GM12872 (cell line): ENCODE measurements at regions not wholly inside any gene's neighbourhood (a gene's known extent, or its start where the extent isn't known, plus 50 kb on each side); places are given as distances from the start of the nearest gene placed in this dataset.

Source experiments
- TF ChIP-seq, protein P1 (sequence below): IDR thresholded peaks from 3 replicates; pipeline ENCODE4 v1.5.1; 2011; ENCODE audit warnings: low read depth, mild to moderate bottlenecking, low read length, moderate library complexity; ENCODE audit not compliant: insufficient read depth

DNA sequence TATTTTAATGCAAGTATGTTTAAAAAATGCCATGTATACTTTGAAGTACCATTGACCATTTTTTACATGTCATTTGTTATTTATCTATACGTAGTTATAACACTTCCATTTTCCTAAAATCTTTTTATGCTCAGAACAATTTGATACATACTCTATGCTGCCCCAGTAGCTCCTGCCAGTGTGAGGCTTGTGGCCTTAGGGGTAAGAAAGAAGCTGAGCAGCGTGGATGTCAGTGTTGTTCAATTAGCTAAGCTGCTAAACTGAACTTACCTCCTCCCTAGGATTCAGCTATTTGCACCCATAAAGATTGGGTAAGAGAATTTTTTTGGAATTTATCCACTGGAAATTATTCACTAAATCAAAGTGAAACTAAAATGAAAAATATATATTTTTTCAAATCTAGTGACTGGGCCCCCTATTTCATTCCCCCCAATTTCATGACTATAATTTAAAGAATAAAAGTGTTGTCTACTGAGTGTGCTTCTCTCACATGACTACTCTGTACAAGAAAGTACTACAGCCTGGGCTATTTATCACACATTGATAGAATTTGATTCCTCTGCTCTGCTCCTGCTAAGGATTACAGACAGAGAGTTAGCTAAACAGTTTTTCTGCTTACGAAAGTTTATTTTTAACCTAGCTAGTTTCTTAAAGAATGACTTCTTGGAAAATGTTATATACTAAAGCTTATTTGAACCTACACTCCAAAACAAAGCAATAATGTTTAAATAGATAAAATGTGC lies 1030.3 kb upstream of the ADGRL4 start:
- TF ChIP-seq, protein P1, sequence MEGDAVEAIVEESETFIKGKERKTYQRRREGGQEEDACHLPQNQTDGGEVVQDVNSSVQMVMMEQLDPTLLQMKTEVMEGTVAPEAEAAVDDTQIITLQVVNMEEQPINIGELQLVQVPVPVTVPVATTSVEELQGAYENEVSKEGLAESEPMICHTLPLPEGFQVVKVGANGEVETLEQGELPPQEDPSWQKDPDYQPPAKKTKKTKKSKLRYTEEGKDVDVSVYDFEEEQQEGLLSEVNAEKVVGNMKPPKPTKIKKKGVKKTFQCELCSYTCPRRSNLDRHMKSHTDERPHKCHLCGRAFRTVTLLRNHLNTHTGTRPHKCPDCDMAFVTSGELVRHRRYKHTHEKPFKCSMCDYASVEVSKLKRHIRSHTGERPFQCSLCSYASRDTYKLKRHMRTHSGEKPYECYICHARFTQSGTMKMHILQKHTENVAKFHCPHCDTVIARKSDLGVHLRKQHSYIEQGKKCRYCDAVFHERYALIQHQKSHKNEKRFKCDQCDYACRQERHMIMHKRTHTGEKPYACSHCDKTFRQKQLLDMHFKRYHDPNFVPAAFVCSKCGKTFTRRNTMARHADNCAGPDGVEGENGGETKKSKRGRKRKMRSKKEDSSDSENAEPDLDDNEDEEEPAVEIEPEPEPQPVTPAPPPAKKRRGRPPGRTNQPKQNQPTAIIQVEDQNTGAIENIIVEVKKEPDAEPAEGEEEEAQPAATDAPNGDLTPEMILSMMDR, result no peak

DNA sequence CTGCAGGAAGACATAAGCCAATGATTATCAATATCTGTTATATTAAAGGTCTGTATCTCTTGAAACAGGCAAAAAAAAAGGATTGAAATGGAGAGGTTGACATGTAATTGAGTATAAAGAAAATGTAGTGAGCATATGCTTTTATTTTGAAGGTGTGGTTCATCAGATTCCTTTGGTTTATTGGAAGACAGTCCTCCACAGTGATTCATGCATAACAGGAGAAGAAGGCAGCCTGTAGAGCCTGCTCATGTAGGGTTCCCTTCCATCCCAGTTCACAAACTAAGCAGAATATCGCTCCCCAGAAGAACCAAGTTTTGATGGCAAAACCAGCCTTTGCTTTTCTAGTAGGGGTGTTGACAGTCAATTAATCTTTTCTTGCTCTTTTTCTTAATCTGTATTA lies 1016.8 kb upstream of the ADGRL4 start:
- TF ChIP-seq, protein P1, result no peak

DNA sequence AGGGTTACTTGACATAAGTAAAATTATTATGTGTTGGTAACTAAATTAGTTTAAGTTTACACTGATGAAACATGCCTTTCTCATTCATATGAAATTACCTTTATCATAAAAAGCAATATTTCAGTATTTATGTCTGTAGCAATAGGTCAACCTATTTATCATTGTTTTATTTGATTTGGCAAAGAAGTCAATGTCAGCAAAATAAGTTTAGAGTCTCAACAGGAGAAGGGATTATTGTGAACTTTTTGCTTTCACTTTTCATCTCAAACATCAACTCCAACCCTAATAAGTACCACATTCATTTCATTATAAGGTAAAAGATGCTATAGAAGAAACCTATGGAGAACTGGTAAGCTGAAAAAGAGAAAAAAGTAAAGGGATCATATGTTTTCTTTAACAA lies 1015.4 kb upstream of the ADGRL4 start:
- TF ChIP-seq, protein P1, result no peak

DNA sequence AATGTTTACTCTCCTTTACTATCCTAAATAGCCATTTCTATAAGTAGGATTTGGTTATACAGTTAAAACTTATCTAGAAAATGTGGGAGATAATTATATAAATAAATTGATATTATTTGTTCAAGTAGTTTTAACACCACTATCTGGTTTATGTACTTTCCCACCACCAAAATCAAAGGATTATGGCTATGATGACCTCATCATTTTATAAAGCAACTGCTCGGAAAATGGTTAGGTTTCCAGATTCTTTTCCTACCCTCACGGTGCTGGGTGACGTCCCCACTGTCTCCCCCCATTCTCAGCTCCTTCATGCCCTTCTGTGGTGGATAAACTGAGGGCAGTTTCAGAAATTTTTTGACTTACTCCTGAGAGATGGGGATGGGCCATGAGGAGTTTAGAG lies 1011.8 kb upstream of the ADGRL4 start:
- TF ChIP-seq, protein P1, result no peak

DNA sequence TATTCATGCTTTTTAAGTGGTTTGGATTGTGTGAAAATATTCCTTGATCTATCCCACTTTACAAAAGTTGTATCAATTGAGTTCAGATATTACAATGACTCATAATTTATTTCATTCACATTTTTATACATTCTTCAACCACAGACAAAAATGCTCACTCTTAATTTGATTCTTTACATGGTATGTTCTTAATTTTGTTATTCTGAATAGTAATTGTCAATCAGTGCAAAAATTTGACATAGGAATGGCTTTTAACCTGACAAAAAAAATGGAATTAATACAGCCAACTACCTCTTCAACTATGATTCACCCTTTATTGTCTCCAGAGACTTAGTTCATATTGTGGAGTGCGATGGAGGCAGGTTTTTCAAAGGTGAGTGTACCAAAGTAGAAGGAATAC lies 1002.4 kb upstream of the ADGRL4 start:
- TF ChIP-seq, protein P1, result no peak

DNA sequence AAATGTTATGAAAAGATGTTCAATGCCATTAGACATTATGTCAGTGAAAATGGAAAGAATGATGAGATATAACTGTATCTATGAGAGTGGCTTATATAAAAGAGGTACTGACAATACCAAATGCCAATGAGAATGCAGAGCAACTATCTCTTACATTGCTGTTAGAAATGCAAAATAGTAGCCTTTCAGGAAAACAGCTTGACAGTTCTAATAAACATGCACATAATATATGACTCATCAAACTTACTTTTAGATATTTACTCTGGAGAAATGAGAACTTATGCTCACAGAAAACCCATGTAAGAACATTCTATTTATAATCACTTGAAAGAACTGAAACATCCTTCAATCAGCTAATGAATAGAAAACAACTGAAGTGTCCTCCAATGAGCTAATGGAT lies 996.7 kb upstream of the ADGRL4 start:
- TF ChIP-seq, protein P1, result no peak

DNA sequence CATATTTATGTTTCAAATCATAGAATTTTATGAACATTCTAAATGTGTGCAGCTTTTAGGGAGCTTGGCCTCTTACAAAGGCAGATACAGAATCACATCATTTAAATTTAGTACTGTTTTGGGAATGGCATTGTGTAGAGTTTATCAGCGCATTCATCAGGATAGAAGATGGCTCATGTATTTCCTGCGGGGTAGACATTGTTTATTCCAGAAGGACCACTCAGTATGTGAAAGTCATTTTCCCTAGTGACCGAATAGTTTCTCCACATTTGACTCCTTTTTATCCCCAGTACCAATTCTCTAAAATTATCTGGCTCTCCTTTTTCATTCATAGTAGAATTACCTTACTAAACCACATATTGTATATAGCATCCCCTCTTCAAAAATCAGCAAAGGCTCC lies 981.9 kb upstream of the ADGRL4 start:
- TF ChIP-seq, protein P1, result no peak

DNA sequence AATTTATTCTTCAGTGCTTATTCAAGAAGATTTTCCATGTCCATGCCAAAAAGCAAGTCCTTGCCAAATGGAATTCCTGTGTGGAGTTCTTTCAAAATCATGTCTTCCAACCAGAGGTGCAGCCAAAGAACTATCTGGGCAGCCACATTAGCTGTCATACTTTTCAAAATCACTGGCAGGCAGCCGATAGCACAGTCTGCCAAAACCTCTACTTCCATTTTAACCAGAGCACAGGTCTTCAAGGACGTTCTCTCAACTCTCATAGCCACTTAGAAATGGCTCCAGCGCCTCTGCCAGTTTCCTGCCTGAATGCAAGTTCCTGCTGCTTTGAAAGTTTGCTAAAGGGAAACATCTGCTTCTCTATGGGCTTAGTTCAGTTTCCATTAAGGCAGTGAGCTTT lies 975.7 kb upstream of the ADGRL4 start:
- TF ChIP-seq, protein P1, result no peak
